NCI-H187 (cell line): ENCODE measurements at regions not wholly inside any gene's neighbourhood (a gene's known extent, or its start where the extent isn't known, plus 50 kb on each side); places are given as distances from the start of the nearest gene placed in this dataset.
"Not testable (repeated sequence)": the region's sequence is repeated elsewhere in the genome, so short reads cannot be mapped to it uniquely, and the experiment has no call there.

Experiments used
- DNase-seq, 2 experiments: peaks; one replicate each; lab custom pipeline; 2025; lab: John Stamatoyannopoulos, UW

- no peak for DNase-seq
Measured at GRCh38 chr16:51852892-51853291, 694.1 kb downstream of the TOX3 start.

- no peak for DNase-seq
Measured at GRCh38 chr16:51851111-51851510, 695.8 kb downstream of the TOX3 start.

GRCh38 chr16:51849715-51850114, 697.2 kb downstream of the TOX3 start:
- no peak for DNase-seq

- no peak for DNase-seq
Measured at GRCh38 chr16:51845586-51846305, 694.7 kb upstream of the SALL1 start.

- no peak for DNase-seq
Measured at GRCh38 chr16:51839727-51840462, 688.8 kb upstream of the SALL1 start.

GRCh38 chr16:51834794-51835193, 683.7 kb upstream of the SALL1 start:
- DNase-seq = no peak

- no peak for DNase-seq
Measured at GRCh38 chr16:51834133-51834532, 683.1 kb upstream of the SALL1 start.

- DNase-seq = no peak
Measured at GRCh38 chr16:51831595-51832367, 680.7 kb upstream of the SALL1 start.

GRCh38 chr16:51831034-51831433, 680.0 kb upstream of the SALL1 start:
- not testable (repeated sequence) for DNase-seq

- no peak for DNase-seq
Measured at GRCh38 chr16:51825779-51826178, 674.7 kb upstream of the SALL1 start.

- no peak for DNase-seq
Measured at GRCh38 chr16:51822471-51822870, 671.4 kb upstream of the SALL1 start.

GRCh38 chr16:51821527-51821926, 670.5 kb upstream of the SALL1 start:
- no peak for DNase-seq

GRCh38 chr16:51820176-51820575, 669.1 kb upstream of the SALL1 start:
- DNase-seq = no peak

- DNase-seq = peak; percentile 58 to 72
Measured at GRCh38 chr16:51818342-51818944, 667.4 kb upstream of the SALL1 start.

GRCh38 chr16:51816929-51817328, 665.9 kb upstream of the SALL1 start:
- DNase-seq = no peak

GRCh38 chr16:51815523-51815922, 664.5 kb upstream of the SALL1 start:
- DNase-seq = no peak

- DNase-seq = no peak
Measured at GRCh38 chr16:51814617-51815016, 663.5 kb upstream of the SALL1 start.

GRCh38 chr16:51813609-51814008, 662.5 kb upstream of the SALL1 start:
- DNase-seq = no peak

GRCh38 chr16:51812945-51813344, 661.9 kb upstream of the SALL1 start:
- no peak for DNase-seq

GRCh38 chr16:51807551-51807950, 656.5 kb upstream of the SALL1 start:
- no peak for DNase-seq

GRCh38 chr16:51801635-51802034, 650.6 kb upstream of the SALL1 start:
- DNase-seq = no peak

GRCh38 chr16:51797669-51798259, 646.7 kb upstream of the SALL1 start:
- no peak for DNase-seq
